GM23248 (cell line): ENCODE measurements at regions not wholly inside any gene's neighbourhood (a gene's known extent, or its start where the extent isn't known, plus 50 kb on each side); places are given as distances from the start of the nearest gene placed in this dataset.

Experiments
- DNase-seq: peaks from one replicate; pipeline ENCODE4 v3.0.0-alpha.2; 2015
- H2AFZ ChIP-seq: fragments of 200-600 bp; sonication (generic); 2 replicates; pipeline ENCODE4 v1.6.1; 2016; ENCODE audit warnings: antibody characterized with exemption
- H3F3A ChIP-seq: fragments of 200-600 bp; sonication (generic); 2 replicates; pipeline ENCODE4 v1.6.1; 2016; ENCODE audit warnings: mild to moderate bottlenecking, antibody characterized with exemption, mixed run types; ENCODE audit not compliant: insufficient read depth
- H3K27ac ChIP-seq: fragments of 200-600 bp; sonication (generic); 2 replicates; pipeline ENCODE4 v1.5.1; 2016; ENCODE audit warnings: mild to moderate bottlenecking
- H3K27me3 ChIP-seq: fragments of 200-600 bp; sonication (generic); replicated peaks from 2 replicates; pipeline ENCODE4 v1.6.1; 2016; ENCODE audit warnings: mild to moderate bottlenecking; ENCODE audit not compliant: insufficient read depth
- H3K36me3 ChIP-seq: fragments of 200-600 bp; sonication (generic); 2 replicates; pipeline ENCODE4 v1.6.1; 2016; ENCODE audit warnings: low read depth, mild to moderate bottlenecking
- H3K4me1 ChIP-seq: fragments of 200-600 bp; sonication (generic); 2 replicates; pipeline ENCODE4 v1.6.1; 2016; ENCODE audit warnings: mild to moderate bottlenecking; ENCODE audit not compliant: insufficient read depth
- H3K4me2 ChIP-seq: fragments of 200-600 bp; sonication (generic); one replicate; pipeline ENCODE4 v1.6.1; 2016; ENCODE audit warnings: mild to moderate bottlenecking; ENCODE audit not compliant: unreplicated experiment
- H3K4me3 ChIP-seq: fragments of 200-600 bp; sonication (generic); 2 replicates; pipeline ENCODE4 v1.5.1; 2016; ENCODE audit warnings: mild to moderate bottlenecking
- H3K79me2 ChIP-seq: fragments of 200-600 bp; sonication (generic); 2 replicates; pipeline ENCODE4 v1.6.1; 2016; ENCODE audit warnings: mild to moderate bottlenecking; ENCODE audit not compliant: insufficient read depth
- H3K9ac ChIP-seq: fragments of 200-600 bp; sonication (generic); 2 replicates; pipeline ENCODE4 v1.6.1; 2016; ENCODE audit warnings: mild to moderate bottlenecking
- H3K9me2 ChIP-seq: fragments of 200-600 bp; sonication (generic); 2 replicates; pipeline ENCODE4 v1.6.1; 2016; ENCODE audit warnings: mixed run types, mild to moderate bottlenecking, moderate library complexity; ENCODE audit not compliant: insufficient read depth
- H3K9me3 ChIP-seq: fragments of 200-600 bp; sonication (generic); one replicate; pipeline ENCODE4 v1.6.1; 2017; ENCODE audit warnings: low read depth
- H4K20me1 ChIP-seq: fragments of 200-600 bp; sonication (generic); 2 replicates; pipeline ENCODE4 v1.6.0; 2016; ENCODE audit not compliant: insufficient read depth
- EZH2 ChIP-seq: fragments of 200-600 bp; sonication (generic); IDR thresholded peaks from 2 replicates; pipeline ENCODE4 v1.6.1; 2018; ENCODE audit warnings: antibody characterized with exemption, mild to moderate bottlenecking; ENCODE audit not compliant: insufficient read depth, poor library complexity, severe bottlenecking
- EZH2phosphoT487 ChIP-seq: fragments of 200-600 bp; sonication (generic); IDR thresholded peaks from 2 replicates; pipeline ENCODE4 v1.6.1; 2018; ENCODE audit warnings: antibody characterized with exemption, moderate library complexity, mild to moderate bottlenecking, low read depth; ENCODE audit not compliant: insufficient read depth
- WGBS, 2 experiments: methylation state at CpG; one replicate each; pipeline ENCODE4 v1.1.6; 2015 to 2017; ENCODE audit warnings: low lambda C conversion rate in 2 of 2, low coverage in 1 of 2; ENCODE audit errors: missing lambda C conversion rate in 2 of 2; 5-methylcytosine and 5-hydroxymethylcytosine counted together
- in situ Hi-C: fragments of 300-500 bp; cut with MboI; formaldehyde crosslinking; loops from 2 replicates; pipeline ENCODE4 v1.15.0; 2020

DNA sequence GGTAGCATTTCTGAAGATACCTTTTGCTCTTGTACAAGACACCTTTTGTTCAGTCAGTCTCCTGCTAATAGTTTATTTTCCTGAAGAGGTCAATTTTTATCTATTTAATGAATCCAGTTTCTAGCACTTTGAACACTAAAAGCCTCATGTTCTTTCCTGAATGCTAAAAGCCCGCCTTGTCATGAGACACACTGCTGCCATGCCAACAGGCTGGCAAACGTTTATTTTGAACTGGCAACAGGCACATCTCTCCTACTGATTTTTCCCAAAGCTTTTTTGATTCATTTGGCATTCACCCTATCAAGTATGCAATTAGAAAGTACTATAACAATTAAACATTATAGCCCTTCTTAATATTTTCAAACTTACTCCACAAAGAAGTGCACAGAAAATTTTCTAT, 421.2 kb upstream of the EYS start:
- Histone ChIP-seq H3K9me2 (no peaks in the 10 kb centered on the region), H3F3A (no peaks in the 10 kb centered on the region), H3K79me2 (no peaks in the 10 kb centered on the region), H4K20me1 (no peaks in the 10 kb centered on the region), H3K36me3 (no peaks in the 10 kb centered on the region), H3K9ac (no peak overlapping the region), H3K4me2 (no peak overlapping the region), H3K27me3 (no peaks in the 10 kb centered on the region), H2AFZ (no peak overlapping the region), H3K4me3 (no peak overlapping the region), H3K27ac (no peak overlapping the region), H3K9me3 (no peaks in the 10 kb centered on the region), H3K4me1 (no peaks in the 10 kb centered on the region)
- WGBS, 2 experiments, result 5 to 7% methylated on average over 2 of the region's 2 CpGs
- no peak for TF ChIP-seq EZH2
- TF ChIP-seq EZH2phosphoT487, result no peak
- DNase-seq, result no peak
- in situ Hi-C loops, result no loop called here

DNA sequence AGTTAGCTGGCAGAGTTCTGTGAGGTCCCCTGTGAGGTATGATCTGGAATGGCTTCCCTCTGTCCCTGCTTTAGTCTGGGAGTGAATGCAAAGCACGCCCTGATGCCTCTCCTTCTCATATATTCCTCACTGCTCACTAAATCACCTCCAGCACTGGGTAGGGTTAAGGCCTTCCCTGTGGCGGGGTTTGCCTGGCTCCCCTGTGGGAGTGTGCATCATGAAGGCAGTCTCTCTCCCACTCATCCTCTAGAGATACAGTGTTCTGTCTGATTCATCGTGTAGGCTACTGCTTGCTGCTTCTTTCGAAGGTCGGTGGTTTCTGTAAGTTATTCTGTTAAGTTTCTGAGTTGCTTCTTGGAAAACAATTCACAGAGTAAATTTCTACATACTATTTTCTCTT, 420.0 kb upstream of the EYS start:
- in situ Hi-C loops, result no loop called here
- Histone ChIP-seq H4K20me1 (no peaks in the 10 kb centered on the region), H3K4me2 (no peak overlapping the region), H3K79me2 (no peaks in the 10 kb centered on the region), H3K27me3 (no peaks in the 10 kb centered on the region), H3K36me3 (no peaks in the 10 kb centered on the region), H3K4me1 (no peaks in the 10 kb centered on the region), H3K9me3 (no peaks in the 10 kb centered on the region), H3K9me2 (no peaks in the 10 kb centered on the region), H2AFZ (no peak overlapping the region), H3K4me3 (no peak overlapping the region), H3K27ac (no peak overlapping the region), H3K9ac (no peak overlapping the region), H3F3A (no peaks in the 10 kb centered on the region)
- TF ChIP-seq EZH2phosphoT487, result no peak
- TF ChIP-seq EZH2, result no peak
- 32 to 53% methylated on average over 4 to 5 of the region's 5 CpGs for WGBS, 2 experiments
- DNase-seq, result no peak

DNA sequence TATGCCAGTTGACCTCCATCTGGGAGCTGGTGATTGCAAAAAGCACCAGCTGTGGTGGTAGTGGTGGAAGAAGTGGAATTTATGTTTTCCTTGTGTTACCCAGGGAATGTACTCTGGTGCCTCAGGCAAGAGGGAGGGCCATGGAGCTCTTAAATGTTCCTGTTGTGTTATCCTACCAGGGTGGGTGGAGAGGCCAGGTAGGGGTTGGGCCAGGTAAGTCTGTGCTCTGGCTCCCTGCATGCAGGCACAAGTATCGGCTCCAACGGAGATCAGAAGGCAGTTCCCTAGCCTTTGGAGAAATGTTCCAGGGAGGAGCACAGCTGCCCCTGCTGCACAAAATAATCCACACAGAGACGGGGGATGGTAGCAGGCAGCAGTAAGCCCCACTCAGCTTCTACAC, 419.3 kb upstream of the EYS start:
- TF ChIP-seq EZH2phosphoT487 (no peak), EZH2 (no peak)

DNA sequence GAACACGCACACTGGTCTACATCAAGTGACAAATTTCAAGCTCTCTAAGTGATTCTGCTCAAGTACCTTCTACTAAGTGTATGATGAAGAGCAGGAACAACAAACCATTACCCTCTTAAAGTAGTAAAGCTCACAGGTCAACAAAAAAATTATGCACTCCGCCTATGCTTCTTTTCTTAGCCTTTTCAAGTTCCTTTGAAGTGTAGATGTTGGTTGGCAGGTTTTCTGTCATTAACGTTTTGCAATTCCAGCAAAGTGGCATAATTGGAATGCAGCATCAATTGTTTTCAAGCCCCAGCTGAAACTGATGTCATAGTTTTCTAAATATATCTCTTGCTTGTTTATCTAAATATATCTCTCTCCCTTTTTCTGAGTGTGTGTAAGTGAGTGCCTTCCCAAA, 396.9 kb upstream of the EYS start:
- Histone ChIP-seq H2AFZ (no peak overlapping the region), H3K4me1 (no peaks in the 10 kb centered on the region), H3K36me3 (no peaks in the 10 kb centered on the region), H3K4me3 (no peak overlapping the region), H3K9me2 (0 out of 2 replicates have a peak, but pooled peaks cover 2% of the 10 kb centered on the region), H3K27ac (no peak overlapping the region), H3K79me2 (no peaks in the 10 kb centered on the region), H3K27me3 (no peaks in the 10 kb centered on the region), H3K4me2 (no peak overlapping the region), H3F3A (no peaks in the 10 kb centered on the region), H3K9ac (no peak overlapping the region), H3K9me3 (no peaks in the 10 kb centered on the region), H4K20me1 (no peaks in the 10 kb centered on the region)
- WGBS, 2 experiments, result 2 to 5% methylated on average over 3 of the region's 3 CpGs
- in situ Hi-C loops, result no loop called here
- TF ChIP-seq EZH2phosphoT487, result no peak
- no peak for TF ChIP-seq EZH2
- no peak for DNase-seq

More for the DNA sequence above, 419.3 kb upstream of the EYS start:
- Histone ChIP-seq H2AFZ (no peak overlapping the region), H3K4me1 (no peaks in the 10 kb centered on the region), H4K20me1 (no peaks in the 10 kb centered on the region), H3K9me2 (no peaks in the 10 kb centered on the region), H3K4me2 (no peak overlapping the region), H3K79me2 (no peaks in the 10 kb centered on the region), H3K9me3 (no peaks in the 10 kb centered on the region), H3K27me3 (no peaks in the 10 kb centered on the region), H3K27ac (no peak overlapping the region), H3K36me3 (no peaks in the 10 kb centered on the region), H3K9ac (no peak overlapping the region), H3F3A (no peaks in the 10 kb centered on the region), H3K4me3 (no peak overlapping the region)
- in situ Hi-C loops, result no loop called here
- WGBS, 2 experiments, result 24 to 50% methylated on average over 2 to 3 of the region's 3 CpGs
- no peak for DNase-seq

DNA sequence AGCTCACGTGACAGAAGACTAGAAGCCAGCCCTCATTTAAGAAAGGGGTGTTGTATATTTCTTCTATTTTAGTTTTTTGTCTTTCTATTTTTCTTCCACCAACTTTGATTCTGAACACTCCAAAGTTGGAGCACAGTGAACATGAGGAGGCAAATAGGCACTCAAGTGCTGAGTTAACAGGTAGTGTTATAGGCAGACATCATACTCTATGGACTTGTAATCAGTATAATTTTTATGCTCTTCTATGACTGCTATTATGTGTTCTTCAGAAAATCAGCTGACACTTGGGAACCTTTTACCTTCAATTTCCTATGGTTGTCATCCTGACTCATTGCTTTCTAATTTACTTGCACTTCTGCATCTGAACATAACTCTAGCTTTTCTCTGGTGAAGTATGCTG, 396.3 kb upstream of the EYS start:
- H3K9me2 ChIP-seq, result 0 out of 2 replicates have a peak, but pooled peaks cover 2% of the 10 kb centered on the region
- TF ChIP-seq EZH2 (no peak), EZH2phosphoT487 (no peak)
- no peak overlapping the region for H3K9ac ChIP-seq
- no peak overlapping the region for H3K4me3 ChIP-seq
- no peaks in the 10 kb centered on the region for H3K4me1 ChIP-seq
- no peak overlapping the region for H2AFZ ChIP-seq
- H3K9me3 ChIP-seq, result no peaks in the 10 kb centered on the region
- no peaks in the 10 kb centered on the region for H3K27me3 ChIP-seq
- no peak for DNase-seq
- no peak overlapping the region for H3K27ac ChIP-seq
- H3F3A ChIP-seq, result no peaks in the 10 kb centered on the region
- in situ Hi-C loops, result no loop called here
- no peaks in the 10 kb centered on the region for H4K20me1 ChIP-seq
- no peak overlapping the region for H3K4me2 ChIP-seq
- H3K79me2 ChIP-seq, result no peaks in the 10 kb centered on the region
- H3K36me3 ChIP-seq, result no peaks in the 10 kb centered on the region
- WGBS, 2 experiments, result 23 to 29% methylated on average over 1 of the region's 1 CpG
